ENCODE measurements at regions not wholly inside any gene's neighbourhood (a gene's known extent, or its start where the extent isn't known, plus 50 kb on each side); places are given as distances from the start of the nearest gene placed in this dataset.

GRCh38 chr11:21897752-21898151 is 295.1 kb upstream of the ANO5 start:
- H3K27ac ChIP-seq (ENCODE audit: low read depth in 2 of 2, low read length in 2 of 2), result no peak overlapping the region
- no peak for FAIRE-seq
- intact Hi-C loops (cut with DNase I), result no loop called here

GRCh38 chr11:21908211-21908610 is 284.7 kb upstream of the ANO5 start:
- no peaks in the 10 kb centered on the region for H3K27me3 ChIP-seq (ENCODE audit: control insufficient read depth, insufficient read depth, low read length)
- no peak for DNase-seq
- no peaks in the 10 kb centered on the region for H3K36me3 ChIP-seq (ENCODE audit: control insufficient read depth in 2 of 3, insufficient read depth in 3 of 3, low read length in 3 of 3)
- FAIRE-seq, result no peak
- H3K9ac ChIP-seq (ENCODE audit: low read length in 3 of 3), result no peak overlapping the region
- H3K4me3 ChIP-seq (ENCODE audit: low read length in 3 of 3), result no peak overlapping the region
- no peak for TF ChIP-seq CTCF (IDR thresholded peaks at IDR 0.05; ENCODE audit: borderline replicate concordance, extremely low read depth, insufficient read depth)
- no peaks in the 10 kb centered on the region for H3K4me1 ChIP-seq (ENCODE audit: control insufficient read depth in 2 of 3, insufficient read depth in 2 of 3, low read depth in 1 of 3, low read length in 3 of 3)
- intact Hi-C loops (cut with DNase I), result no loop called here
- H3K27ac ChIP-seq (ENCODE audit: low read depth in 2 of 2, low read length in 2 of 2), result no peak overlapping the region
- no peaks in the 10 kb centered on the region for H3K9me3 ChIP-seq (ENCODE audit: control insufficient read depth in 2 of 3, insufficient read depth in 1 of 3, low read length in 3 of 3)

More at GRCh38 chr11:21897752-21898151, 295.1 kb upstream of the ANO5 start:
- Histone ChIP-seq H3K9ac (ENCODE audit: low read length in 3 of 3) (no peak overlapping the region), H3K36me3 (ENCODE audit: control insufficient read depth in 2 of 3, insufficient read depth in 3 of 3, low read length in 3 of 3) (no peaks in the 10 kb centered on the region), H3K4me3 (ENCODE audit: low read length in 3 of 3) (no peak overlapping the region), H3K4me1 (ENCODE audit: control insufficient read depth in 2 of 3, insufficient read depth in 2 of 3, low read depth in 1 of 3, low read length in 3 of 3) (no peaks in the 10 kb centered on the region), H3K9me3 (ENCODE audit: control insufficient read depth in 2 of 3, insufficient read depth in 1 of 3, low read length in 3 of 3) (no peaks in the 10 kb centered on the region), H3K27me3 (ENCODE audit: control insufficient read depth, insufficient read depth, low read length) (no peaks in the 10 kb centered on the region)
- no peak for TF ChIP-seq CTCF (IDR thresholded peaks at IDR 0.05; ENCODE audit: borderline replicate concordance, extremely low read depth, insufficient read depth)
- DNase-seq, result no peak

GRCh38 chr11:21909145-21909544 is 283.7 kb upstream of the ANO5 start:
- no peak overlapping the region for H3K4me3 ChIP-seq (ENCODE audit: low read length in 3 of 3)
- H3K27me3 ChIP-seq (ENCODE audit: control insufficient read depth, insufficient read depth, low read length), result no peaks in the 10 kb centered on the region
- no peaks in the 10 kb centered on the region for H3K4me1 ChIP-seq (ENCODE audit: control insufficient read depth in 2 of 3, insufficient read depth in 2 of 3, low read depth in 1 of 3, low read length in 3 of 3)
- intact Hi-C loops (cut with DNase I), result no loop called here
- no peak for TF ChIP-seq CTCF (IDR thresholded peaks at IDR 0.05; ENCODE audit: borderline replicate concordance, extremely low read depth, insufficient read depth)
- no peak overlapping the region for H3K9ac ChIP-seq (ENCODE audit: low read length in 3 of 3)
- H3K27ac ChIP-seq (ENCODE audit: low read depth in 2 of 2, low read length in 2 of 2), result no peak overlapping the region
- H3K9me3 ChIP-seq (ENCODE audit: control insufficient read depth in 2 of 3, insufficient read depth in 1 of 3, low read length in 3 of 3), result no peaks in the 10 kb centered on the region
- DNase-seq (no peak), FAIRE-seq (no peak)
- H3K36me3 ChIP-seq (ENCODE audit: control insufficient read depth in 2 of 3, insufficient read depth in 3 of 3, low read length in 3 of 3), result no peaks in the 10 kb centered on the region

- H3K4me1 ChIP-seq (ENCODE audit: control insufficient read depth in 2 of 3, insufficient read depth in 2 of 3, low read depth in 1 of 3, low read length in 3 of 3), result no peaks in the 10 kb centered on the region
- FAIRE-seq, result no peak
- no peak overlapping the region for H3K9ac ChIP-seq (ENCODE audit: low read length in 3 of 3)
- intact Hi-C loops (cut with DNase I), result no loop called here
- no peak overlapping the region for H3K27ac ChIP-seq (ENCODE audit: low read depth in 2 of 2, low read length in 2 of 2)
- DNase-seq, result no peak
- no peaks in the 10 kb centered on the region for H3K27me3 ChIP-seq (ENCODE audit: control insufficient read depth, insufficient read depth, low read length)
- H3K9me3 ChIP-seq (ENCODE audit: control insufficient read depth in 2 of 3, insufficient read depth in 1 of 3, low read length in 3 of 3), result peaks cover 0 to 5% (median 0%) of the 10 kb centered on the region in 3 donors
- H3K36me3 ChIP-seq (ENCODE audit: control insufficient read depth in 2 of 3, insufficient read depth in 3 of 3, low read length in 3 of 3), result no peaks in the 10 kb centered on the region
- H3K4me3 ChIP-seq (ENCODE audit: low read length in 3 of 3), result no peak overlapping the region
- TF ChIP-seq CTCF (IDR thresholded peaks at IDR 0.05; ENCODE audit: borderline replicate concordance, extremely low read depth, insufficient read depth), result no peak
These were observed 281.8 kb upstream of the ANO5 start for GRCh38 chr11:21911061-21911460.
